ENCODE measurements at regions not wholly inside any gene's neighbourhood (a gene's known extent, or its start where the extent isn't known, plus 50 kb on each side); places are given as distances from the start of the nearest gene placed in this dataset.

GRCh38 chr11:29959488-29959887 lies 57.3 kb downstream of the KCNA4 start:
- H3K27ac ChIP-seq, result no peak overlapping the region
- intact Hi-C loops (cut with DNase I; ENCODE audit: low total_unique reads), result no loop called here
- no peaks in the 10 kb centered on the region for H3K36me3 ChIP-seq
- TF ChIP-seq POLR2AphosphoS5 (IDR thresholded peaks at IDR 0.05) (no peak), POLR2A (IDR thresholded peaks at IDR 0.05) (no peak)
- TF ChIP-seq, protein P1, sequence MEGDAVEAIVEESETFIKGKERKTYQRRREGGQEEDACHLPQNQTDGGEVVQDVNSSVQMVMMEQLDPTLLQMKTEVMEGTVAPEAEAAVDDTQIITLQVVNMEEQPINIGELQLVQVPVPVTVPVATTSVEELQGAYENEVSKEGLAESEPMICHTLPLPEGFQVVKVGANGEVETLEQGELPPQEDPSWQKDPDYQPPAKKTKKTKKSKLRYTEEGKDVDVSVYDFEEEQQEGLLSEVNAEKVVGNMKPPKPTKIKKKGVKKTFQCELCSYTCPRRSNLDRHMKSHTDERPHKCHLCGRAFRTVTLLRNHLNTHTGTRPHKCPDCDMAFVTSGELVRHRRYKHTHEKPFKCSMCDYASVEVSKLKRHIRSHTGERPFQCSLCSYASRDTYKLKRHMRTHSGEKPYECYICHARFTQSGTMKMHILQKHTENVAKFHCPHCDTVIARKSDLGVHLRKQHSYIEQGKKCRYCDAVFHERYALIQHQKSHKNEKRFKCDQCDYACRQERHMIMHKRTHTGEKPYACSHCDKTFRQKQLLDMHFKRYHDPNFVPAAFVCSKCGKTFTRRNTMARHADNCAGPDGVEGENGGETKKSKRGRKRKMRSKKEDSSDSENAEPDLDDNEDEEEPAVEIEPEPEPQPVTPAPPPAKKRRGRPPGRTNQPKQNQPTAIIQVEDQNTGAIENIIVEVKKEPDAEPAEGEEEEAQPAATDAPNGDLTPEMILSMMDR (IDR thresholded peaks at IDR 0.05), result no peak
- H3K9me3 ChIP-seq, result no peaks in the 10 kb centered on the region
- no peak for DNase-seq (ENCODE audit: low spot score in 2 of 2)
- no peaks in the 10 kb centered on the region for H3K27me3 ChIP-seq
- H3K4me1 ChIP-seq, result no peaks in the 10 kb centered on the region
- H3K4me3 ChIP-seq, result no peak overlapping the region

DNA sequence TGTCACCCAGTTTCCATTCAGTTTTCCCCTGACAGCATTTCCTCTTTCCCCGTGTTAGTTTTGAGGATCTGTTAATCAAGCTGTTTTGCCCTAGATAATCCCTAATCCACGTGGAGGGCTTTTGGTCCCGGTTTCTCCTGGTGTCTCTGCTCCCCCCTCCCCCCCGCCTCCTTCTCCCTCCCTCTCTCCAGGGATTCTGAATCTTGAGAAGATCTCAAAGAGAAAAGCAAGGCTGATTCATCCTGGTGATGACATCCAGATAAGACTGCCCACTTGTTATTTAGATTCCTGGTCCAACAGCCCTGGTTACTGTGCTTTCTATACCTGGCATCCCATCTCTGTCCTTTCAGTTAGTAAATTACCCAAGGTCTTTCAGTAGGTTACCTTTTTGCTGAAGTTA lies 59.4 kb downstream of the KCNA4 start:
- no peaks in the 10 kb centered on the region for H3K4me1 ChIP-seq
- DNase-seq (ENCODE audit: low spot score in 2 of 2), result no peak
- TF ChIP-seq, protein P1 (IDR thresholded peaks at IDR 0.05), result no peak
- no peak for TF ChIP-seq POLR2AphosphoS5 (IDR thresholded peaks at IDR 0.05)
- TF ChIP-seq POLR2A (IDR thresholded peaks at IDR 0.05), result no peak
- H3K4me3 ChIP-seq, result no peak overlapping the region
- H3K27ac ChIP-seq, result no peak overlapping the region
- H3K9me3 ChIP-seq, result no peaks in the 10 kb centered on the region
- intact Hi-C loops (cut with DNase I; ENCODE audit: low total_unique reads), result no loop called here
- no peaks in the 10 kb centered on the region for H3K27me3 ChIP-seq
- no peaks in the 10 kb centered on the region for H3K36me3 ChIP-seq

DNA sequence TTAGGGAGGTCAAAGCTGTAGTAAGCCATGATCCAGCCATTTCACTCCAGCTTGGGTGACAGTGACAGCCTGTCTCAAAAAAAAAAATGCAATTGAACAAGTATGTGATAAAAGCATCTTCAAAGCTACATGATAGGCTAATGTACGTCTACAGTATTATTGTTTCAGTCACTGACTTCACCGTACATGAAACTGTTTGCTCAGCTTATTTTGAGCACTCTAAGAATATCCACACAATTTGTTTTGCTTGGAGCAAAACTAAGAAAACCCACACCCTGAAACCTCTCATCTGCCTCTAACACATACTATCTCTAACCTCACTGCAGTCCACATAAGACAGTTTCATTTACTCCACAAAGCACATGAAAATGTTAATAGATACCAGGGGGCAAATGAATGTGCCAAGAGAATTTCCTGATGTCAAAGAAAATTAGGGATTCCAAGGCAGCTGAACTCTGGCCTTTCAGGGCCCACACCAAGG lies 60.7 kb downstream of the KCNA4 start:
- Histone ChIP-seq H3K27ac (no peak overlapping the region), H3K4me1 (no peaks in the 10 kb centered on the region), H3K36me3 (no peaks in the 10 kb centered on the region), H3K27me3 (no peaks in the 10 kb centered on the region), H3K9me3 (no peaks in the 10 kb centered on the region), H3K4me3 (no peak overlapping the region)
- DNase-seq (ENCODE audit: low spot score in 2 of 2), result no peak
- no peak for TF ChIP-seq POLR2A (IDR thresholded peaks at IDR 0.05)
- TF ChIP-seq POLR2AphosphoS5 (IDR thresholded peaks at IDR 0.05), result no peak
- TF ChIP-seq, protein P1 (IDR thresholded peaks at IDR 0.05), result no peak
- intact Hi-C loops (cut with DNase I; ENCODE audit: low total_unique reads), result no loop called here

- no peak for DNase-seq (ENCODE audit: low spot score in 2 of 2)
- Histone ChIP-seq H3K4me1 (no peaks in the 10 kb centered on the region), H3K27me3 (no peaks in the 10 kb centered on the region), H3K27ac (no peak overlapping the region), H3K4me3 (no peak overlapping the region), H3K36me3 (no peaks in the 10 kb centered on the region), H3K9me3 (peaks cover 6% of the 10 kb centered on the region in 2 donors)
- TF ChIP-seq POLR2A (IDR thresholded peaks at IDR 0.05) (no peak), POLR2AphosphoS5 (IDR thresholded peaks at IDR 0.05) (no peak)
- TF ChIP-seq, protein P1 (IDR thresholded peaks at IDR 0.05), result no peak
- intact Hi-C loops (cut with DNase I; ENCODE audit: low total_unique reads), result no loop called here
Measured at GRCh38 chr11:29943347-29943746, 73.5 kb downstream of the KCNA4 start.

- H3K4me1 ChIP-seq, result no peaks in the 10 kb centered on the region
- TF ChIP-seq POLR2AphosphoS5 (IDR thresholded peaks at IDR 0.05), result no peak
- TF ChIP-seq POLR2A (IDR thresholded peaks at IDR 0.05), result no peak
- TF ChIP-seq, protein P1 (IDR thresholded peaks at IDR 0.05), result no peak
- no peaks in the 10 kb centered on the region for H3K27me3 ChIP-seq
- intact Hi-C loops (cut with DNase I; ENCODE audit: low total_unique reads), result no loop called here
- H3K4me3 ChIP-seq, result no peak overlapping the region
- H3K36me3 ChIP-seq, result no peaks in the 10 kb centered on the region
- DNase-seq (ENCODE audit: low spot score in 2 of 2), result no peak
- no peak overlapping the region for H3K27ac ChIP-seq
- peaks cover 0 to 9% of the 10 kb centered on the region in 2 donors for H3K9me3 ChIP-seq
Measured at GRCh38 chr11:29937526-29937925, 79.3 kb downstream of the KCNA4 start.

Measured in breast epithelium (tissue), 4 donors.